ENCODE measurements at regions not wholly inside any gene's neighbourhood (a gene's known extent, or its start where the extent isn't known, plus 50 kb on each side); places are given as distances from the start of the nearest gene placed in this dataset.

DNA sequence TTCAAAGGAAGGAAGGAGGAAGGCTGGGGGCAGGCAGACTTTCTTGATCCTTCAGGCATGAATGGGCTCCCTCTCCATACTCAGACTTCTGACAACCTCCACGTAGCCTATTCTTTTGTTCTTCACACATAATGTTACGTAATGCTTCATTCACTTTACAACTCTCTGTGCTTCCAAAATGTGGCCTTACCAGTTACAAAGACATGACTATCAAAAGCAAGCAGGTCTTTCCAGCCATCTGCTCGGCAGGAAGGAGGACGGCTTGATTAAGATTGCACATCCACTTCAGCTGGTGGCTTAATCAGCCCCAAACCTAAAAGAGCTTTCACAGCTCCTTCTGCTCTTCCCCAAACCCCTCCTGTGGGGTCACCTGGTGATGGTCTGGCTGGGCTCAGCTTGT, 263.2 kb downstream of the XXYLT1 start:
- no peaks in the 10 kb centered on the region for H3K4me1 ChIP-seq (ENCODE audit: low read depth)
- DNase-seq = no peak
- H3K9me3 ChIP-seq = no peaks in the 10 kb centered on the region
- intact Hi-C loops (cut with DNase I, micrococcal nuclease) = no loop called here
- no peak for ATAC-seq
- H3K4me3 ChIP-seq = no peak overlapping the region
- H3K36me3 ChIP-seq (ENCODE audit: low read depth) = no peaks in the 10 kb centered on the region
- TF ChIP-seq, protein P1, sequence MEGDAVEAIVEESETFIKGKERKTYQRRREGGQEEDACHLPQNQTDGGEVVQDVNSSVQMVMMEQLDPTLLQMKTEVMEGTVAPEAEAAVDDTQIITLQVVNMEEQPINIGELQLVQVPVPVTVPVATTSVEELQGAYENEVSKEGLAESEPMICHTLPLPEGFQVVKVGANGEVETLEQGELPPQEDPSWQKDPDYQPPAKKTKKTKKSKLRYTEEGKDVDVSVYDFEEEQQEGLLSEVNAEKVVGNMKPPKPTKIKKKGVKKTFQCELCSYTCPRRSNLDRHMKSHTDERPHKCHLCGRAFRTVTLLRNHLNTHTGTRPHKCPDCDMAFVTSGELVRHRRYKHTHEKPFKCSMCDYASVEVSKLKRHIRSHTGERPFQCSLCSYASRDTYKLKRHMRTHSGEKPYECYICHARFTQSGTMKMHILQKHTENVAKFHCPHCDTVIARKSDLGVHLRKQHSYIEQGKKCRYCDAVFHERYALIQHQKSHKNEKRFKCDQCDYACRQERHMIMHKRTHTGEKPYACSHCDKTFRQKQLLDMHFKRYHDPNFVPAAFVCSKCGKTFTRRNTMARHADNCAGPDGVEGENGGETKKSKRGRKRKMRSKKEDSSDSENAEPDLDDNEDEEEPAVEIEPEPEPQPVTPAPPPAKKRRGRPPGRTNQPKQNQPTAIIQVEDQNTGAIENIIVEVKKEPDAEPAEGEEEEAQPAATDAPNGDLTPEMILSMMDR (IDR thresholded peaks at IDR 0.05) = no peak

GRCh38 chr3:195008816-195009215, 262.1 kb downstream of the XXYLT1 start:
- no peak for ATAC-seq
- TF ChIP-seq, protein P1 (IDR thresholded peaks at IDR 0.05) = no peak
- Histone ChIP-seq H3K9me3 (no peaks in the 10 kb centered on the region), H3K4me3 (no peak overlapping the region), H3K4me1 (ENCODE audit: low read depth) (no peaks in the 10 kb centered on the region), H3K36me3 (ENCODE audit: low read depth) (no peaks in the 10 kb centered on the region)
- intact Hi-C loops (cut with DNase I, micrococcal nuclease) = no loop called here
- DNase-seq = no peak

- ATAC-seq = no peak
- Histone ChIP-seq H3K36me3 (ENCODE audit: low read depth) (no peaks in the 10 kb centered on the region), H3K4me1 (ENCODE audit: low read depth) (no peaks in the 10 kb centered on the region), H3K9me3 (no peaks in the 10 kb centered on the region), H3K4me3 (no peak overlapping the region)
- TF ChIP-seq, protein P1 (IDR thresholded peaks at IDR 0.05) = no peak
- intact Hi-C loops (cut with DNase I, micrococcal nuclease) = no loop called here
- DNase-seq = no peak
Observed at GRCh38 chr3:195009616-195010015, 261.3 kb downstream of the XXYLT1 start.

- TF ChIP-seq, protein P1 (IDR thresholded peaks at IDR 0.05) = no peak
- intact Hi-C loops (cut with DNase I, micrococcal nuclease) = no loop called here
- Histone ChIP-seq H3K4me3 (no peak overlapping the region), H3K9me3 (no peaks in the 10 kb centered on the region), H3K4me1 (ENCODE audit: low read depth) (no peaks in the 10 kb centered on the region), H3K36me3 (ENCODE audit: low read depth) (no peaks in the 10 kb centered on the region)
- ATAC-seq = no peak
- no peak for DNase-seq
Observed at GRCh38 chr3:195010551-195011100, 260.3 kb downstream of the XXYLT1 start.

DNA sequence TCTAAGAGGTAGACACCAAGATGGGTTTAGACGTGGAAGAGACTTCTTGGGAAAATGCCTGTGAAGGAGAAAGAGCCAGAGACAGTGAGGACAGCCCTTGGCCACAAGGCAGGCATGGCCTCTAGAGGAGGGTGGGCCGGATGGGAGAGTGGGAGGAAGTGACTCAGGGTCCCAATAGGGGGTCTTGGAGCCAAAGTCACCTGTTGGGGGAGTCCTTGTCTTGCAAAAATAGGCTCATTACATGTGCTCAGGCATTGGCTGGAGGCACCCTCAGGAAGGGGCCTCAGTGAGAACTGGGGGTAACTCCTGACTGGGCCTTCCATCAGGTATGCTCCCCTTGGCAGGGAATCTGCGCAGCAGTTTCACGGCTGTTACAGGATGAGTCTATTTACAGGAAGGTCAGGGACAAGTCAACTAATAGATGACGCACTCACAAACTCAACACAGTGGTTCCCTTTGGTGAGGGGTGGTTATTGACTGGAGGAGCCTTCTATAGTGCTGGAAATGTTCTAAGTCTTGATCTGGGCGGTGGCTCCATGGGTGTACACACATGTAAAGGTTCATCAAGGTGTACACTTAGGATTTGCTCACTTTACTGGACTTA, 259.6 kb downstream of the XXYLT1 start:
- Histone ChIP-seq H3K9me3 (no peaks in the 10 kb centered on the region), H3K36me3 (ENCODE audit: low read depth) (no peaks in the 10 kb centered on the region), H3K4me3 (no peak overlapping the region), H3K4me1 (ENCODE audit: low read depth) (no peaks in the 10 kb centered on the region)
- no peak for ATAC-seq
- TF ChIP-seq, protein P1 (IDR thresholded peaks at IDR 0.05) = no peak
- DNase-seq = no peak
- intact Hi-C loops (cut with DNase I, micrococcal nuclease) = no loop called here
